GF-D8 (cell line): ENCODE measurements at regions not wholly inside any gene's neighbourhood (a gene's known extent, or its start where the extent isn't known, plus 50 kb on each side); places are given as distances from the start of the nearest gene placed in this dataset.

Source experiments
- DNase-seq: peaks from one replicate; lab custom pipeline; 2025; lab: John Stamatoyannopoulos, UW

- no peak for DNase-seq
Observed at GRCh38 chr2:3138621-3139020, 239.0 kb downstream of the EIPR1 start.

- DNase-seq = no peak
Observed at GRCh38 chr2:3137651-3138300, 239.8 kb downstream of the EIPR1 start.

- no peak for DNase-seq
Observed at GRCh38 chr2:3135676-3136075, 241.9 kb downstream of the EIPR1 start.

GRCh38 chr2:3134026-3134571 lies 243.5 kb downstream of the EIPR1 start:
- DNase-seq = no peak

- no peak for DNase-seq
Observed at GRCh38 chr2:3132966-3133365, 244.7 kb downstream of the EIPR1 start.

- DNase-seq = no peak
Observed at GRCh38 chr2:3132466-3132865, 245.2 kb downstream of the EIPR1 start.

- no peak for DNase-seq
Observed at GRCh38 chr2:3131636-3132326, 245.8 kb downstream of the EIPR1 start.

GRCh38 chr2:3130889-3131635 lies 246.6 kb downstream of the EIPR1 start:
- no peak for DNase-seq

GRCh38 chr2:3130444-3130843 lies 247.2 kb downstream of the EIPR1 start:
- DNase-seq = no peak

GRCh38 chr2:3129867-3130266 lies 247.8 kb downstream of the EIPR1 start:
- no peak for DNase-seq

- DNase-seq = no peak
Observed at GRCh38 chr2:3128786-3129185, 248.8 kb downstream of the EIPR1 start.

- no peak for DNase-seq
Observed at GRCh38 chr2:3127710-3128109, 249.9 kb downstream of the EIPR1 start.

- no peak for DNase-seq
Observed at GRCh38 chr2:3126911-3127621, 250.6 kb downstream of the EIPR1 start.

GRCh38 chr2:3126171-3126910 lies 251.3 kb downstream of the EIPR1 start:
- DNase-seq = no peak

GRCh38 chr2:3125761-3126130 lies 251.9 kb downstream of the EIPR1 start:
- no peak for DNase-seq

GRCh38 chr2:3125001-3125760 lies 252.4 kb downstream of the EIPR1 start:
- DNase-seq = no peak

GRCh38 chr2:3122525-3122924 lies 255.1 kb downstream of the EIPR1 start:
- DNase-seq = no peak

- no peak for DNase-seq
Observed at GRCh38 chr2:3121601-3122000, 256.0 kb downstream of the EIPR1 start.

- DNase-seq = no peak
Observed at GRCh38 chr2:3117650-3118216, 259.9 kb downstream of the EIPR1 start.

- no peak for DNase-seq
Observed at GRCh38 chr2:3116371-3116770, 261.2 kb downstream of the EIPR1 start.
